BJ (cell line): ENCODE measurements at regions not wholly inside any gene's neighbourhood (a gene's known extent, or its start where the extent isn't known, plus 50 kb on each side); places are given as distances from the start of the nearest gene placed in this dataset.

ENCODE experiments used
- CTCF ChIA-PET: fragments of 350-600 bp; formaldehyde crosslinking; extraction: SDS; loops from one replicate; lab custom pipeline; 2021; ENCODE audit warnings: antibody characterized with exemption, inconsistent platforms; lab: Yijun Ruan, JAX
- POLR2A ChIA-PET: fragments of 300-600 bp; sonication (Branson Sonifier 250); formaldehyde crosslinking; extraction: SDS; loops from one replicate; lab custom pipeline; 2021; ENCODE audit warnings: antibody characterized with exemption; lab: Charles Lee
- DNase-seq: peaks from one replicate; pipeline ENCODE4 v3.0.0-alpha.2; 2011; ENCODE audit warnings: low read depth
- H3K27me3 ChIP-seq: 2 replicates; pipeline ENCODE4 v1.6.0; 2011; ENCODE audit warnings: low read length; ENCODE audit not compliant: control insufficient read depth, insufficient read depth
- H3K36me3 ChIP-seq: 2 replicates; pipeline ENCODE4 v1.5.1; 2011; ENCODE audit warnings: low read length; ENCODE audit not compliant: control insufficient read depth, insufficient read depth
- H3K4me3 ChIP-seq: 2 replicates; pipeline ENCODE4 v1.5.1; 2011; ENCODE audit warnings: low read depth, mild to moderate bottlenecking, control low read depth, low read length
- CTCF ChIP-seq: IDR thresholded peaks from 2 replicates; pipeline ENCODE4 v1.5.1; 2011; ENCODE audit warnings: low read depth, mild to moderate bottlenecking, control low read depth, inconsistent platforms, low read length, moderate library complexity; ENCODE audit not compliant: insufficient read depth

DNA sequence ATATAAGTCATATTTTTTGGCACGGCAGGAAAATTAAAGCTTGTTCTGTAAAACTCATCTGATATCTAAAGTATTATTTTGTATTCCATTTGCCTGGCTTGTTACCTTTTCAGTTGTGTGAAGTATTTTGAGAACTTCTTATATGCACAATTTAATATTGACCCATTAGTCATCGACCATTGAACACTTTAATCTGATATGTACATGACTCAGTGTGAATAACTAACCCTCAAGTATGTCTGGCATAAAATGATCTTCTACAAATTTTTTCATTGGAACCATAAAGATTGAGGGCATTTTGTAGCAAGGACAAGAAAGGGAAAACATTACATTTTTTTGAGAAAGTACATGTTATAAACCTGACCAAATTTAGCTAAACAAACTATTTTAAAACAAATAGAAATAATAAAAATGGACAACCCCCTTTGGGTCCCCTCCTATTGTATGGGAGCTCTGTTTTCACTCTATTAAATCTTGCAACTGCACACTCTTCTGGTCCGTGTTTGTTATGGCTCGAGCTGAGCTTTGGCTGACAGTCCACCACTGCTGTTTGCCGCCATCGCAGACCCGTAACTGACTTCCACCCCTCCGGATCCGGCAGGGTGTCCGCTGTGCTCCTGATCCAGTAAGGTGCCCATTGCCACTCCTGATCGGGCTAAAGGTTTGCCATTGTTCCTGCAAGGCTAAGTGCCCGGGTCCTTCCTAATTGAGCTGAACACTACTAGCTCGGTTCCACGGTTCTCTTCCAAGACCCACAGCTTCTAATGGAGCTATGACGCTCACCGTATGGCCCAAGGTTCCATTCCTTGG is 118.8 kb downstream of the SLC6A15 start:
- no peak for DNase-seq
- H3K4me3 ChIP-seq: no peak overlapping the region
- ChIA-PET CTCF (no interaction called here), POLR2A (no interaction called here)
- no peaks in the 10 kb centered on the region for H3K36me3 ChIP-seq
- no peak for TF ChIP-seq CTCF
- H3K27me3 ChIP-seq: no peaks in the 10 kb centered on the region

- Histone ChIP-seq H3K4me3 (no peak overlapping the region), H3K36me3 (no peaks in the 10 kb centered on the region), H3K27me3 (no peaks in the 10 kb centered on the region)
- no peak for DNase-seq
- TF ChIP-seq CTCF: no peak
- POLR2A ChIA-PET: no interaction called here
- CTCF ChIA-PET: no interaction called here
Observed at GRCh38 chr12:84791444-84791843, 121.2 kb downstream of the SLC6A15 start.

GRCh38 chr12:84789184-84789583 is 123.4 kb downstream of the SLC6A15 start:
- CTCF ChIA-PET: no interaction called here
- DNase-seq: no peak
- Histone ChIP-seq H3K27me3 (no peaks in the 10 kb centered on the region), H3K36me3 (no peaks in the 10 kb centered on the region), H3K4me3 (no peak overlapping the region)
- POLR2A ChIA-PET: no interaction called here
- no peak for TF ChIP-seq CTCF

DNA sequence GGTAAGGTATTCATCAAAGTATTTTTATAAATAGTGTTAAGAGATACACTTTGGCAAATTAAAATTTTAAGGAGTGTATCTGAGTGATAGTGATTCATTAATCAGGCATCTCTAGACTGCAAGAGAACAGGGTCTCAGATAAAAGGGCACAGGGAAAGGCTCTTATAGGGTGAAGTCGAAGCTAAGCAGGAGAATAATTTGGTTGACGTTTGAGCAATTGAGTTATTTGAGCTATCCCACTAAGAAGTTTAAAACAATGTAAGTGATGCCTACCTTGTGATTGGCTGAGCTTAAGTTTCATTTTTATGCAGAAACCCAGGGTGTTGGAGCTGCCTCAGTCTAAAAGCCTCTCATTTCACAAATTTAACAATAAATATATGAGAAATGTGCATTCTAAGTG is 125.3 kb downstream of the SLC6A15 start:
- Histone ChIP-seq H3K36me3 (no peaks in the 10 kb centered on the region), H3K4me3 (no peak overlapping the region), H3K27me3 (no peaks in the 10 kb centered on the region)
- ChIA-PET CTCF (no interaction called here), POLR2A (no interaction called here)
- no peak for DNase-seq
- TF ChIP-seq CTCF: no peak

DNA sequence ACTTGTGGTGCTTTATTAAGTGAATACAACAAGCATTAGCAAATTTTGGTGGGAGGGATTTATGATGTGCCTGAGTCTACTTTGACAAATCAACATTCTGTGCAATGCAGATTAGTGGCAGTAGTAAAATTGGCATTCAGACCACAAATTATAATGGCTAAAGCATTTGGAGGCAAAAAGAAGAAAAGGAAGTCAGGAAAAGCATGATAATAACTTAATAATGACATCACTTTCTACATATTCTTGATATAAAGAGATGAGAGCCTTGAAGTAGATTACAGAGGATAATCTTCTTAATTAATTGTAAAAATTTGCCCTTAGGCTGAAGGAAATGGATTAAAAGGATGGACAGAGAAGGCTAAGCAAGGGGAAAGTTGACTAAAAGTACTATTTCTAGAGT is 126.0 kb downstream of the SLC6A15 start:
- no peak for DNase-seq
- POLR2A ChIA-PET: no interaction called here
- no peaks in the 10 kb centered on the region for H3K27me3 ChIP-seq
- no peaks in the 10 kb centered on the region for H3K36me3 ChIP-seq
- no peak for TF ChIP-seq CTCF
- CTCF ChIA-PET: no interaction called here
- no peak overlapping the region for H3K4me3 ChIP-seq
